Rectal smooth muscle tissue (tissue), 1 donor: ENCODE measurements at regions not wholly inside any gene's neighbourhood (a gene's known extent, or its start where the extent isn't known, plus 50 kb on each side); places are given as distances from the start of the nearest gene placed in this dataset.

Experiments
- H3K27ac ChIP-seq: one replicate; pipeline ENCODE4 v1.7.0; 2013; ENCODE audit warnings: low read depth, low read length, inconsistent platforms
- H3K27me3 ChIP-seq: one replicate; pipeline ENCODE4 v1.7.0; 2013; ENCODE audit warnings: low read length; ENCODE audit not compliant: control insufficient read depth, insufficient read depth
- H3K36me3 ChIP-seq: one replicate; pipeline ENCODE4 v1.7.0; 2013; ENCODE audit warnings: low read length; ENCODE audit not compliant: control insufficient read depth, insufficient read depth
- H3K4me1 ChIP-seq: one replicate; pipeline ENCODE4 v1.7.0; 2013; ENCODE audit warnings: low read length; ENCODE audit not compliant: control insufficient read depth, insufficient read depth
- H3K4me3 ChIP-seq: one replicate; pipeline ENCODE4 v1.7.0; 2013; ENCODE audit warnings: low read length
- H3K9ac ChIP-seq: one replicate; pipeline ENCODE4 v1.7.0; 2013; ENCODE audit warnings: low read length

DNA sequence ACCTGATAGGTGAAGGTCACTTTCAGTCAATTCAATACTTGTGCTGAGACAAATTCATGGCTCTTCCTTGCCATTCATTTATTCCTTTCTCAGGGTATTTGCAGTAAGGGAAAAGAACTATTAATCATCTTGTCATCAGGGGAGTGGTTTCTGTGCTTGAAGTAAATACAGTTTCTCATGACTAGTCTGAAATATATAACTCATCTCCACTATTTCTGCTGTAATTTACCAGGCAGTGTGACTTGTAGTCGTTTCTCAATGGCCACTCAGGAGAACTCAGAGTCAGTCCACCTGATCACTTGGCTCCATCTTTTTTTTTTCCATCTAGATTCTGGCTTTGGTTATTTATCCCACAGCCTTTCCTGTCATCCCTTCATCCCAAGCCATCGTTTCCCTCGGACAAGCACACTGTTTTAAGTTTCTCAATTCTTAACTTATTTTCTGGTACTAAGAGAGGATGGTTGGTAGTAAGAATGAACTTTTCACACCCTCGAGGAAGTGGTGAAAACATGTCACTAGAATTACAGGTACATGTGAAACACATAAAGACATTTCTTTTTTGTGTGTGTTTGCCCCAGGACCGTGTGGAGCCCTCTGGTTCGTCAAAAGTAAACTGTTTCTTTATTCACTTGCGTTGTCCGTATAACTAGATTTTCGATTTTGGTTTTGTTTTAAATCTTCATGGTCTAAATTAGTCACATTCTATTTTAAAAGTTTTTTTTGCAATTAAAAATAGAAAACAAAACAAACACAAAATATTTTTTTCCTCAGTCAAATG is 620.2 kb downstream of the ZBBX start:
- Histone ChIP-seq H3K9ac (no peak overlapping the region), H3K27ac (no peak overlapping the region), H3K27me3 (no peaks in the 10 kb centered on the region), H3K4me1 (no peaks in the 10 kb centered on the region), H3K36me3 (no peaks in the 10 kb centered on the region), H3K4me3 (no peak overlapping the region)

DNA sequence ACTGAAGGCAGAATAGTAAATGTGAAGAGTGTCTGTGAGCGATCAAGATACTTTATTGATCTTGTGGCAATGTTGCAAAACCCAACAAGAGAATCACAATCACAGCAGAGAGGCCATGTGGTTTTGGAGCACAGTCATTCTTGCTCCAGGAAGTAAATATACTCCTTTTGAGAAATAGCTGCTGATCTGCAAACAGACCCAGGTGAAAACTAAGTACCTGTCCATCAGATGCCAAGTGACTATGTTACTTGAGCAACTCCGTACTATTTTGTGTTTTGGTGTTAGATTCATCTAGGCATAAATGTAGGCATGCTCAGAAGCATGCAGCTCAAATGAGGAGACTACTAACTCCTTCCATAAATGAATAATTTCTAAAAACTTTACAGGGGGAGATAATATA is 627.9 kb downstream of the ZBBX start:
- Histone ChIP-seq H3K4me1 (no peaks in the 10 kb centered on the region), H3K27ac (no peak overlapping the region), H3K36me3 (no peaks in the 10 kb centered on the region), H3K9ac (no peak overlapping the region), H3K4me3 (no peak overlapping the region), H3K27me3 (no peaks in the 10 kb centered on the region)

DNA sequence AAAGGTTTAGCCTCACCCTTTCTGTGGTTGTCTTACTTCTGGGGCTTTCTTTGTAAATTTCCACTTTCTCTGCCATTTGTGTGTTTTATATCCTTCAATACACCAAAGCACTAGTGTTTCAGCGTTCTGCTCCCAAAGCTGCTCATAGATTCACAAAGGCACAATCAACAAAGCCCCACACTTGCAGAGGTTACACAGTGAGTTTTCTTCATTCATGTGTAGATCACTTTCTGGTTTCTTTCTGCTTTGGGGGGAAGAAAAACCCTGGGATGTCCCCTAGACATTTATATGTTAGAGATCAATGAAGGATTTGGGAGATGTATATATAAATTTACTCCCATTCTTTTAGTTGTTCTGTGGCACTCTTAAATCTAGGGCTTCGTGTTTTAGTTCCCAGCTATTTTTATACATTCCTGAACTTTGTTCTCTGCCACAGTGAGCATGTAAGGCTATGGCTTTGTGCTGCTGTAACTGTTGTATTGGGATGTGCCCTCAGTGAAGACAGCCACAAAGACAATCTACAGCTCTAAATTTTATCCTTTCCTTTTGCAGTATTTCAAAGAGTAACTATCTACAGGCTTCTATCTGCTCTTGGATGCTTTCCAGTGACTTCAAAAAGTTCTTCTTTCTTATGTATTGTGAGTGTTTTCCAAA is 636.5 kb downstream of the ZBBX start:
- Histone ChIP-seq H3K27me3 (no peaks in the 10 kb centered on the region), H3K27ac (no peak overlapping the region), H3K4me1 (no peaks in the 10 kb centered on the region), H3K9ac (no peak overlapping the region), H3K36me3 (no peaks in the 10 kb centered on the region), H3K4me3 (no peak overlapping the region)

DNA sequence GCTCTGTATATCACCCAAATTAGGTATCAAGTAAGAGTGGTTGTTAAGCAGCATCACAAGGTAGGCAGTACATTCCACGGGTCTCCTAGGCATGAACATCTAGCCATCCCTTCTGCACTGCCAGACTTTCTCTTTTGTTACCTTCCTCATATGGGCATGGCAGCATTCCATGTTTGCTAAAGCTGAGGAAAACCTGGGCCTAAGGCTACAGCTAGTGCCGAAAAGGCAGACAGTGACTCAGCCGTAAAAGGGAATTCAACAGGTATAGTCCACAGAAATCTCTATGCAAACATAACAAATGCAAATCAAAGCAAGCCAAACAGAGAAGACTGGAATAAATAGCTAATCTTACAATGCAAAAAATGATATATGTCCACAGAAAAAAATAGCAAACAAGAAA is 645.4 kb downstream of the ZBBX start:
- Histone ChIP-seq H3K27ac (no peak overlapping the region), H3K4me1 (no peaks in the 10 kb centered on the region), H3K4me3 (no peak overlapping the region), H3K9ac (no peak overlapping the region), H3K27me3 (no peaks in the 10 kb centered on the region), H3K36me3 (no peaks in the 10 kb centered on the region)

DNA sequence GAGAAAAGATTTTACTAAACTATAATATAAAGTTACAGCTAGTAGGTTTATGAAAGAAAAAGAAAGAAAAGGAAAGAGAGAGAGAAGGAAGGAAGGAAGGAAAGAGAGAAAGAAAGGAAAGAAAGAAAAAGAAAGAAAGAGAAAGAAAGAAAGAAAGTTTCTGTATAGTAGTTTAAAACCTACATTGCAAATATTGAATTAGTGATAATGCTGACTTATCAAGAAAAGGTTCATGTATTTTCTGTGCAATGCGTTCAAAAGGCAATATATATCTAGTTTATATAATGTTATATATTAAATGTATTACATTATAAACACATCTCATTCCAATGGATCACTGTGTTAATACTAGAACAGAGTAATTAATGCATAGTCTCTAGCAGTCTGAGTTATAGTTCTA is 648.4 kb downstream of the ZBBX start:
- no peak overlapping the region for H3K27ac ChIP-seq
- H3K36me3 ChIP-seq: no peaks in the 10 kb centered on the region
- H3K4me3 ChIP-seq: no peak overlapping the region
- H3K27me3 ChIP-seq: no peaks in the 10 kb centered on the region
- H3K9ac ChIP-seq: no peak overlapping the region
- no peaks in the 10 kb centered on the region for H3K4me1 ChIP-seq

DNA sequence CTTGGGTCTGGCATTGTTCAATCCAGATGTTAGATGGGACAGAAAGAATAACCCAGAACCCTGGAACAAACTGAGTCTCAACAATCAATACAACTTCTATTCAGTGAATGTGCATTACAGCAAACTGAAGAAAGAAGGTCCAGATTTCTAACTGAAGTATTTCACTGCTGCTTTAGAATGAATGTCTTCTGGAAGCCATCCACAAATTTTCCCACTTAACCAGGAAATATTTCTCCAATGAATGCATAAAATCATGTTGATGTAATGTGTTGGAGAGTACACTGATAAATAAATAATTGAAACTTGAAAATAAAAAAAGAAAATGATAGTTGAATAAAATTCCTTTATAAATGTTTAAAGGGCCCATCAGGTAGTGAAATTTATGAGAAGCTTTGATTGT is 658.6 kb downstream of the ZBBX start:
- no peaks in the 10 kb centered on the region for H3K27me3 ChIP-seq
- H3K27ac ChIP-seq: no peak overlapping the region
- no peaks in the 10 kb centered on the region for H3K4me1 ChIP-seq
- no peaks in the 10 kb centered on the region for H3K36me3 ChIP-seq
- H3K4me3 ChIP-seq: no peak overlapping the region
- no peak overlapping the region for H3K9ac ChIP-seq

DNA sequence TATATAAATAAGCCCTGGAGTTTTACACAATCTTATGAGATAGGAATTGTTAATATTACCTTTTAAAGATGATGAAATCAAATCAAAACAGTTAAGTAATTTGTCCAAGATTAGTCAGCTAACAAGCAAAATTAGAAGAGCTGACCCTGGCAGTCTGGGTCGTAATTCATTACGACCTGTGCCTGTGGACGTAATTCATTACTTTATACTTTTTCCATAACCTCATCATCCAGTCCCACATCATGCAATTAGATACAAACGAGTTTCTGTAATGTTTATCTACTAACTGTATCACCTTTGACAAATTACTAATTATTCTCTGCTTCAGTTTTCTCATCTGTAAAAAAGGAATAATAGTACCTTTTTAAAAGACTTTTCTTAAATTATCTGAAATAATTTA is 665.9 kb downstream of the ZBBX start:
- H3K4me1 ChIP-seq: no peaks in the 10 kb centered on the region
- no peak overlapping the region for H3K9ac ChIP-seq
- no peak overlapping the region for H3K27ac ChIP-seq
- no peaks in the 10 kb centered on the region for H3K27me3 ChIP-seq
- H3K4me3 ChIP-seq: no peak overlapping the region
- H3K36me3 ChIP-seq: no peaks in the 10 kb centered on the region

DNA sequence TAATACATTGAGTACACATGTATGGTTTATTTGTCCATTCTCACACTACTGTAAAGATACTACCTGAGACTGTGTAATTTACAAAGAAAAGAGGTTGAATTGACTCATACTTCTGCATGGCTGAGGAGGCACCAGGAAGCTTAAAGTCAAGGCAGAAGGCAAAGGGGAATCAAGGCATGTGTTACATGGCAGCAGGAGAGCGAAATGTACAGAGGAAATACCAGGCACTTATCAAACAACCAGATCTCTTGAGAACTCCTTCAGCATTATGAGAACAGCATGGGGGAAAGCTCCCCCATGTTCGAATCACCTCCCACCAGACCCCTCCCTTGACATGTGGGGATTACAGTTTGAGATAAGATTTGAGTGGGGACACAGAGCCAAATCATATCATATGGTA is 666.3 kb downstream of the ZBBX start:
- no peak overlapping the region for H3K27ac ChIP-seq
- H3K9ac ChIP-seq: no peak overlapping the region
- no peaks in the 10 kb centered on the region for H3K4me1 ChIP-seq
- H3K27me3 ChIP-seq: no peaks in the 10 kb centered on the region
- H3K36me3 ChIP-seq: no peaks in the 10 kb centered on the region
- no peak overlapping the region for H3K4me3 ChIP-seq

DNA sequence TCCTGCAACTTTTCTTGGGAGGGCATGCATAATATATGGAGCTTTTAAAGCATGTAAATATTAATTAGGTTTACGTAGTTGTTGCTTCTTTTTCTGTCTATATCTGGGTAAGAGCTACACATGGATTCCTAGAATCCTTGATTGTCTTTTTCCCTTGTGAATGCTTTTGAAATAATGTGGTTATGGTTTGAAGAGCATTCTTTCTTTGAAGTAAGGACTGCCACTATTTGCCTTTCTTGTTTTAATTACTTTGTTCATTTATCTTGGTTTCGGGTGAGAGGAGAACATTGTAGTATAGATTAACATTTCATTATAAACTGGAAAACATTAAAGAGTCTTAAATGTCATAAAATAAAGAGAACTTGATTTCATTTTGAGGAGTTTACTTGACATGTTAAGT is 674.0 kb downstream of the ZBBX start:
- no peak overlapping the region for H3K4me3 ChIP-seq
- H3K27me3 ChIP-seq: no peaks in the 10 kb centered on the region
- H3K36me3 ChIP-seq: no peaks in the 10 kb centered on the region
- H3K9ac ChIP-seq: no peak overlapping the region
- H3K4me1 ChIP-seq: no peaks in the 10 kb centered on the region
- no peak overlapping the region for H3K27ac ChIP-seq

DNA sequence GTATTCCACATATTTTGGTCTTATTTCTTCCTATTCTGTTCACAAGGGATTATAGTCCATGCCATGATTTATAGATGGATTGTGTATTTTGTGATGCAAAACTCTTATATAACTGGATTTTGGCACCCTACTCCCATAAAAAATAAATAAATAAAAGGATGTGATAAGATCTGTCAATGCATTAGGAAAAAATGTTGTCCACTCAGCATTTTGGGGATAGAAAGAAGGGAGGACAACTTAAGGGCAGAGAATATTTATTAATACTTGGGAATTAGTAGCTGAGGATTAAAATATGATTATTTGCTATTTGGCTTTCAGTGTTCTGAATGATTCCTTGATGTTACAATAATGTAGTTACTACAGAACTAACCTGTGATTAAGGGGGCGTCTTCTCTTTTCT is 682.6 kb downstream of the ZBBX start:
- no peaks in the 10 kb centered on the region for H3K36me3 ChIP-seq
- no peaks in the 10 kb centered on the region for H3K27me3 ChIP-seq
- H3K27ac ChIP-seq: no peak overlapping the region
- H3K9ac ChIP-seq: no peak overlapping the region
- no peaks in the 10 kb centered on the region for H3K4me1 ChIP-seq
- H3K4me3 ChIP-seq: no peak overlapping the region

DNA sequence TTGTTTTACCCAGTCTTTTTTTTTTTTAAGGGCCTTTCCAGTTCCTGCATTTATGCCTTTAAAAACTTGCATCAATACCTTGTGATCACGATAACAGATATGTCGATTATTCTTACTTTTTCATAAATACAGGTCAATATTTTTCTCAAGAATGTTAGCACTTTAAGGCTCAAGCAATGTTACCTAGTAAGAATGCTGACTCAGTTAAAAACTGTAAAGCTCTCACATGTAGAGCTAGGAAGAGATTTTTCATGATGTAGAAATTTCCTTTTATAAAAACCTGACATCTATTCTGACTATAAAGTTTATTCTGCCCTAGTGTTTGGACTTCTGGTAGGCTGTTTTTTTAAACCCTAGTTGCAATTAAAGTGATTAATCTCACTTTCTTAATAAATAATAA is 684.0 kb downstream of the ZBBX start:
- Histone ChIP-seq H3K9ac (no peak overlapping the region), H3K36me3 (no peaks in the 10 kb centered on the region), H3K4me3 (no peak overlapping the region), H3K27me3 (no peaks in the 10 kb centered on the region), H3K27ac (no peak overlapping the region), H3K4me1 (no peaks in the 10 kb centered on the region)

DNA sequence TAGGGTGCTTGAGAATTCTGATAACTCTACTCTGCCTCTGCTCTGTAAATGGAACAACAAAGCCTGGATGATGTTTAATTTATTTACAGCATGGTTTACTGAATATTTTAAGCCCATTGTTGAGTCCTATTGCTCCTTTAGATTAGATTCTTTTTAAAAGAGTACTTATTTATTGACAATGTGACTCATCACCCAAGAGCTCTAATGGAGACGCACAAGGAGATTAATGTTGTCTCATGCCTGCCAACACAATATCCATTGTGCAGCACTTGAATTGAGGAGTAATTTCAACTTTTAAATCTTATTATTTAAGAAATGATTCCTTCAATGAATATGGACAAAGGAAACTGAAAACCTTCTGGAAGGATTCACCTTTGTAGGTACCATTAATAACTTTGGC is 691.4 kb downstream of the ZBBX start:
- Histone ChIP-seq H3K4me3 (no peak overlapping the region), H3K36me3 (no peaks in the 10 kb centered on the region), H3K4me1 (no peaks in the 10 kb centered on the region), H3K27ac (no peak overlapping the region), H3K9ac (no peak overlapping the region), H3K27me3 (no peaks in the 10 kb centered on the region)

DNA sequence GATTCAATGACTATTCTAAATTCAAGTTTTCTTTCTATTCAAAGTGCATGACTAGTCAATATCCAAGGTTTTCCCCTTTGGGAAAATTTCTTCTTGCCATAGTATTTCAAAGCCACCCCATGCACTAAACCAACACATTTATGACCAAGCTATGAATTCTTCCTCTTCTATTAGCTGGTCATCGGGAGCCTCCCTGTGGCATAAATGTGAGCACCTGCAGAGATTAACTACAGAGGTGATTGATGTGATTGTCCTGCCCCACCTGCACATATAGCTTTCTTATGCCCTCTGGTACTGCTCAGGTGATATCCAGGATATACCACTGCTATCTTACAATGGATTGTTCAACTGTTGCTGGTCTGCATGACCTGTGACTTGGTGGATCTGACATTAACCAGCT is 694.9 kb downstream of the ZBBX start:
- H3K4me3 ChIP-seq: no peak overlapping the region
- H3K9ac ChIP-seq: no peak overlapping the region

More for the DNA sequence above, 694.9 kb downstream of the ZBBX start:
- H3K4me1 ChIP-seq: no peaks in the 10 kb centered on the region
- no peaks in the 10 kb centered on the region for H3K36me3 ChIP-seq
- H3K27me3 ChIP-seq: no peaks in the 10 kb centered on the region
- no peak overlapping the region for H3K27ac ChIP-seq
